HCT116 (cell line): ENCODE measurements at regions not wholly inside any gene's neighbourhood (a gene's known extent, or its start where the extent isn't known, plus 50 kb on each side); places are given as distances from the start of the nearest gene placed in this dataset.

Experiments used
- ATAC-seq: fragments of 200-7000 bp; cut with Tn5 transposase; 2 replicates; pipeline ENCODE4 v1.9.1; 2020; ENCODE audit warnings: mild to moderate bottlenecking, moderate library complexity
- BruUV-seq: library from RNA; stranded (reverse); fragments of 400-500 nt; replicated peaks from 2 replicates; lab custom pipeline; 2021; lab: Mats Ljungman, UMichigan
- CTCF ChIA-PET: fragments of 300-600 bp; sonication (Branson Sonifier 250); formaldehyde crosslinking; loops from one replicate; lab custom pipeline; 2021; ENCODE audit warnings: antibody characterized with exemption; lab: Charles Lee
- POLR2A ChIA-PET: fragments of 300-600, 350-600 bp; sonication (Branson Sonifier 250); formaldehyde crosslinking; loops from one replicate; lab custom pipeline; 2021; ENCODE audit warnings: antibody characterized with exemption; lab: Charles Lee
- RAD21 ChIA-PET, 2 experiments: fragments of 300-600 bp; sonication (Branson Sonifier 250); formaldehyde crosslinking; loops; one replicate each; lab custom pipeline; 2023; ENCODE audit warnings: low total read pairs in 2 of 2; ENCODE audit not compliant: uncharacterized antibody in 2 of 2, unreplicated experiment in 2 of 2, low non-redundant PET in 1 of 2; lab: Charles Lee
- DNase-seq: peaks from one replicate; pipeline ENCODE4 v3.0.0-alpha.2; 2010; ENCODE audit warnings: low read depth, low spot score
- H2AFZ ChIP-seq: fragments of 200-600 bp; shearing (Covaris generic), sonication (generic); 2 replicates; pipeline ENCODE4 v1.6.1; 2017; ENCODE audit warnings: low read depth, mixed run types, mixed read lengths, antibody characterized with exemption, low read length; ENCODE audit not compliant: poor library complexity, severe bottlenecking
- H3K27ac ChIP-seq: 2 replicates; pipeline ENCODE4 v1.5.1; 2012; ENCODE audit warnings: low read depth, low read length
- H3K27me3 ChIP-seq: fragments of 200-600 bp; sonication (generic); 2 replicates; pipeline ENCODE4 v1.6.1; 2016; ENCODE audit warnings: mixed run types, low read length, mixed read lengths; ENCODE audit not compliant: insufficient read depth
- H3K36me3 ChIP-seq, 2 experiments: fragments of 200-500 bp in 1 of 2; fragments of 200-600 bp in 1 of 2; sonication (Bioruptor generic) in 1 of 2; sonication (generic) in 1 of 2; 2 replicates each; pipeline versions ENCODE4 v1.5.1 to v1.6.1; 2014 to 2016; ENCODE audit warnings: low read length in 2 of 2, inconsistent platforms in 1 of 2, mixed read lengths in 1 of 2, mixed run types in 1 of 2; ENCODE audit not compliant: insufficient read depth in 2 of 2, control insufficient read depth in 1 of 2
- H3K4me1 ChIP-seq, 2 experiments: fragments of 200-600 bp in 1 of 2; sonication (generic) in 1 of 2; 2 replicates each; pipeline versions ENCODE4 v1.5.1 to v1.6.1; 2012 to 2017; ENCODE audit warnings: low read length in 2 of 2, inconsistent platforms in 1 of 2, mild to moderate bottlenecking in 1 of 2, mixed read lengths in 1 of 2, mixed run types in 1 of 2, moderate library complexity in 1 of 2; ENCODE audit not compliant: insufficient read depth in 2 of 2, control insufficient read depth in 1 of 2
- H3K4me2 ChIP-seq: fragments of 200-600 bp; sonication (generic); 2 replicates; pipeline ENCODE4 v1.6.1; 2017; ENCODE audit warnings: mixed run types, low read length, mixed read lengths
- H3K4me3 ChIP-seq, 2 experiments: fragments of 200-600 bp in 1 of 2; sonication (generic) in 1 of 2; replicated peaks in 1 of 2; 2 replicates each; pipeline ENCODE4 v1.5.1; 2011 to 2016; ENCODE audit warnings: low read length in 2 of 2, control low read depth in 1 of 2, low read depth in 1 of 2, mild to moderate bottlenecking in 1 of 2, mixed read lengths in 1 of 2, mixed run types in 1 of 2
- H3K79me2 ChIP-seq: fragments of 200-600 bp; sonication (generic); 2 replicates; pipeline ENCODE4 v1.6.1; 2017; ENCODE audit warnings: mild to moderate bottlenecking, mixed run types, low read length, moderate library complexity, mixed read lengths; ENCODE audit not compliant: insufficient read depth
- H3K9ac ChIP-seq: fragments of 200-600 bp; sonication (generic); 2 replicates; pipeline ENCODE4 v1.6.1; 2016; ENCODE audit warnings: low read length, mixed read lengths
- H3K9me2 ChIP-seq: fragments of 200-600 bp; sonication (generic), shearing (Covaris generic); 2 replicates; pipeline ENCODE4 v1.6.1; 2017; ENCODE audit warnings: mixed run types, mild to moderate bottlenecking, moderate library complexity; ENCODE audit not compliant: insufficient read depth
- H3K9me3 ChIP-seq, 2 experiments: fragments of 200-500 bp in 1 of 2; fragments of 200-600 bp in 1 of 2; sonication (Bioruptor generic) in 1 of 2; sonication (generic) in 1 of 2; 2 replicates each; pipeline ENCODE4 v1.6.1; 2014 to 2017; ENCODE audit warnings: low read length in 2 of 2, mixed read lengths in 2 of 2, inconsistent platforms in 1 of 2, low read depth in 1 of 2, mild to moderate bottlenecking in 1 of 2, mixed run types in 1 of 2, moderate library complexity in 1 of 2; ENCODE audit not compliant: control insufficient read depth in 1 of 2, insufficient read depth in 1 of 2
- H4K20me1 ChIP-seq: fragments of 200-600 bp; sonication (generic), shearing (Covaris generic); 2 replicates; pipeline ENCODE4 v1.6.1; 2017; ENCODE audit warnings: mixed run types, mild to moderate bottlenecking, moderate library complexity; ENCODE audit not compliant: insufficient read depth
- ATF3 ChIP-seq: IDR thresholded peaks from 2 replicates; pipeline ENCODE4 v1.6.1; 2012
- CBX3 ChIP-seq: IDR thresholded peaks from 2 replicates; pipeline ENCODE4 v1.6.1; 2012; ENCODE audit warnings: low read depth
- CEBPB ChIP-seq: IDR thresholded peaks from 2 replicates; pipeline ENCODE4 v1.6.1; 2012; ENCODE audit warnings: low read depth
- EGR1 ChIP-seq: IDR thresholded peaks from 2 replicates; pipeline ENCODE4 v1.6.1; 2012; ENCODE audit warnings: low read depth
- ELF1 ChIP-seq: IDR thresholded peaks from 2 replicates; pipeline ENCODE4 v1.6.1; 2012; ENCODE audit warnings: low read depth, borderline replicate concordance
- EZH2 ChIP-seq: fragments of 200-600 bp; sonication (generic); IDR thresholded peaks from 2 replicates; pipeline ENCODE4 v1.6.1; 2017; ENCODE audit warnings: antibody characterized with exemption, mixed run types
- EZH2phosphoT487 ChIP-seq: fragments of 200-600 bp; IDR thresholded peaks from 2 replicates; pipeline ENCODE4 v1.6.1; 2018; ENCODE audit warnings: antibody characterized with exemption, borderline replicate concordance
- FOSL1 ChIP-seq: IDR thresholded peaks from 2 replicates; pipeline ENCODE4 v1.6.1; 2012; ENCODE audit warnings: low read depth
- JUND ChIP-seq: IDR thresholded peaks from 2 replicates; pipeline ENCODE4 v1.6.1; 2012
- MAX ChIP-seq: IDR thresholded peaks from 2 replicates; pipeline ENCODE4 v1.6.1; 2012
- POLR2A ChIP-seq: IDR thresholded peaks from 2 replicates; pipeline ENCODE4 v1.7.0; 2011; ENCODE audit warnings: borderline replicate concordance; ENCODE audit not compliant: insufficient read depth, insufficient read length; ENCODE audit errors: extremely low read depth
- POLR2AphosphoS5 ChIP-seq: IDR thresholded peaks from 2 replicates; pipeline ENCODE4 v1.6.1; 2011; ENCODE audit warnings: mild to moderate bottlenecking, low read depth, low read length, moderate library complexity
- RAD21 ChIP-seq: IDR thresholded peaks from 2 replicates; pipeline ENCODE4 v1.6.1; 2012; ENCODE audit warnings: low read depth, mild to moderate bottlenecking
- SIN3A ChIP-seq: IDR thresholded peaks from 2 replicates; pipeline ENCODE4 v1.6.1; 2012; ENCODE audit warnings: low read depth
- SP1 ChIP-seq: IDR thresholded peaks from 2 replicates; pipeline ENCODE4 v1.6.1; 2012; ENCODE audit warnings: low read depth
- SRF ChIP-seq: IDR thresholded peaks from 2 replicates; pipeline ENCODE4 v1.6.1; 2012; ENCODE audit warnings: low read depth
- TCF7L2 ChIP-seq: IDR thresholded peaks from 2 replicates; pipeline ENCODE4 v1.7.0; 2011; ENCODE audit warnings: borderline replicate concordance, inconsistent platforms; ENCODE audit not compliant: insufficient read depth, insufficient read length; ENCODE audit errors: extremely low read depth
- YY1 ChIP-seq: IDR thresholded peaks from 2 replicates; pipeline ENCODE4 v1.6.1; 2011; ENCODE audit warnings: low read length, low read depth, moderate library complexity, mild to moderate bottlenecking; ENCODE audit not compliant: insufficient replicate concordance; ENCODE audit errors: extremely low read depth
- ZBTB33 ChIP-seq: IDR thresholded peaks from 2 replicates; pipeline ENCODE4 v1.6.1; 2011; ENCODE audit warnings: mild to moderate bottlenecking, low read length, moderate library complexity; ENCODE audit not compliant: insufficient replicate concordance; ENCODE audit errors: extremely low read depth
- ZFX ChIP-seq: fragments of 450-650 bp; IDR thresholded peaks from 2 replicates; pipeline ENCODE4 v1.6.1; 2017
- ZNF274 ChIP-seq: fragments of 200-500 bp; sonication (Bioruptor generic); IDR thresholded peaks from 2 replicates; pipeline ENCODE4 v1.6.1; 2014; ENCODE audit warnings: mild to moderate bottlenecking, low read depth, low read length, inconsistent platforms
- intact Hi-C: fragments of 100-400 bp; cut with micrococcal nuclease; formaldehyde crosslinking; loops from 2 replicates; pipeline ENCODE4 v1.10.0; 2022

GRCh38 chr12:131506426-131506825, 204.5 kb upstream of the SFSWAP start:
- no TSS peak for BruUV-seq
- Histone ChIP-seq H4K20me1 (no peaks in the 10 kb centered on the region), H2AFZ (no peak overlapping the region), H3K9ac (no peak overlapping the region), H3K79me2 (no peaks in the 10 kb centered on the region), H3K9me3 (no peaks in the 10 kb centered on the region), H3K4me2 (no peak overlapping the region), H3K4me3 (no peak overlapping the region), H3K27me3 (peaks cover 18% of the 10 kb centered on the region), H3K36me3 (no peaks in the 10 kb centered on the region), H3K9me2 (no peaks in the 10 kb centered on the region), H3K27ac (no peak overlapping the region), H3K4me1 (peaks cover 0 to 3% of the 10 kb centered on the region in 2 experiments; a peak in 2 of 4 replicates)
- POLR2A ChIA-PET, result no interaction called here
- intact Hi-C loops, result no loop called here
- no peak for DNase-seq
- RAD21 ChIA-PET, result no interaction called here
- TF ChIP-seq POLR2AphosphoS5, result no peak
- no peak for TF ChIP-seq SP1
- TF ChIP-seq YY1, result no peak
- no peak for TF ChIP-seq SRF
- TF ChIP-seq POLR2A, result no peak
- TF ChIP-seq RAD21, result no peak
- no peak for TF ChIP-seq CBX3
- no peak for TF ChIP-seq SIN3A
- TF ChIP-seq EGR1, result no peak
- TF ChIP-seq ELF1, result no peak
- TF ChIP-seq EZH2, result no peak
- ATAC-seq, result no peak
- CTCF ChIA-PET, result no interaction called here

GRCh38 chr12:131507094-131507493, 203.8 kb upstream of the SFSWAP start:
- no peaks in the 10 kb centered on the region for H3K9me3 ChIP-seq
- no peaks in the 10 kb centered on the region for H4K20me1 ChIP-seq
- DNase-seq, result no peak
- intact Hi-C loops, result no loop called here
- POLR2A ChIA-PET, result no interaction called here
- H3K36me3 ChIP-seq, result no peaks in the 10 kb centered on the region
- H3K79me2 ChIP-seq, result no peaks in the 10 kb centered on the region
- CTCF ChIA-PET, result no interaction called here
- no peaks in the 10 kb centered on the region for H3K9me2 ChIP-seq
- no peak for ATAC-seq
- RAD21 ChIA-PET, result no interaction called here
- BruUV-seq, result no TSS peak
- H2AFZ ChIP-seq, result no peak overlapping the region
- H3K9ac ChIP-seq, result no peak overlapping the region
- no peak overlapping the region for H3K4me3 ChIP-seq
- no peak overlapping the region for H3K27ac ChIP-seq
- no peak overlapping the region for H3K4me2 ChIP-seq
- peaks cover 0 to 5% of the 10 kb centered on the region in 2 experiments; a peak in 2 of 4 replicates for H3K4me1 ChIP-seq
- H3K27me3 ChIP-seq, result peaks cover 18% of the 10 kb centered on the region
- TF ChIP-seq ZFX, result no peak
- no peak for TF ChIP-seq ZBTB33
- no peak for TF ChIP-seq CEBPB
- no peak for TF ChIP-seq EGR1
- no peak for TF ChIP-seq SIN3A
- no peak for TF ChIP-seq TCF7L2
- no peak for TF ChIP-seq SP1
- no peak for TF ChIP-seq SRF
- TF ChIP-seq EZH2, result no peak
- no peak for TF ChIP-seq ZNF274
- TF ChIP-seq CBX3, result no peak
- TF ChIP-seq ATF3, result no peak
- no peak for TF ChIP-seq EZH2phosphoT487
- no peak for TF ChIP-seq MAX
- TF ChIP-seq FOSL1, result no peak
- no peak for TF ChIP-seq JUND
- TF ChIP-seq POLR2A, result no peak
